ENCODE measurements at regions not wholly inside any gene's neighbourhood (a gene's known extent, or its start where the extent isn't known, plus 50 kb on each side); places are given as distances from the start of the nearest gene placed in this dataset.

DNA sequence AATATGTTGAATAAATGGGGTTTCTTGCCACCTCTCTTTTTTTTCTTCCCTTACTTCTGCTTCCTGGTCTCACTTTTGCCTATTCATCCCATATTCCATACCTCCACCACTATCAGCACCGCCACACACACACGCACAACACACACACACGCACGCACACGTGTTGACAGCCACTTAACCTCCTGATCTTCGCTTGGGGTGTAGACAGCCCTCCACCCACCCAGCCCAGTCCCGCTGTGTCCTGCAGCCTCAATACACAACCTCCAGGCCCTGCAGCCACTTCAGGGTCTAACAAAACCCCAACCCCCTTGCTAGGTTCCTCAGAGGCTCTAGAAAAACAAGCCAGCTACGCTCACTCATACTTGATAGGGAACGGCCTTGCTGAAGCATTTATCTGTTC lies 72.3 kb downstream of the LINC00237 start:
- Mint-ChIP-seq H3K36me3 (ENCODE audit: low read depth) (no peaks in the 10 kb centered on the region), H3K27ac (no peak overlapping the region), H3K4me1 (no peaks in the 10 kb centered on the region), H3K9me3 (no peaks in the 10 kb centered on the region), H3K4me3 (no peak overlapping the region), H3K27me3 (peaks cover 32% of the 10 kb centered on the region)
- no peak for ATAC-seq (replicated peaks)

DNA sequence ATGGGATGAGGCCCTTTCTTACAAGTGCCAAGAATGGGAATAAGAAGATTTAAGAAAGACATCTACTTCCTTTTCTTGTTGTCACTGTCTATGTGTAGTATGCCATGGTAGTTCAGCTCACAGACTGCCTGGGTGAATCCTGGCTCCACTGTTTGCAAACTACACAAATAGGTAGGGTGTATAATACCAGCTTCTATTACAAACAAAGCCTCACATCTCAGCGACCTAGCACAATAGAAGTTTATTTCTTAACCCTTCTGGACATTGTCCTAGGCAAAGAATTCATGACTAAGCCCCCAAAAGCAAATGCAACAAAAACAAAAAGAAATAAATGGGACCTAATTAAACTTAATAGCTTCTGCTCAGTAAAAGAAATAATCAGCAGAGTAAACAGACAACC lies 74.5 kb downstream of the LINC00237 start:
- Mint-ChIP-seq H3K36me3 (ENCODE audit: low read depth) (no peaks in the 10 kb centered on the region), H3K27ac (no peak overlapping the region), H3K4me1 (no peaks in the 10 kb centered on the region), H3K4me3 (no peak overlapping the region), H3K9me3 (no peaks in the 10 kb centered on the region), H3K27me3 (peaks cover 35% of the 10 kb centered on the region)
- ATAC-seq (replicated peaks) = no peak

DNA sequence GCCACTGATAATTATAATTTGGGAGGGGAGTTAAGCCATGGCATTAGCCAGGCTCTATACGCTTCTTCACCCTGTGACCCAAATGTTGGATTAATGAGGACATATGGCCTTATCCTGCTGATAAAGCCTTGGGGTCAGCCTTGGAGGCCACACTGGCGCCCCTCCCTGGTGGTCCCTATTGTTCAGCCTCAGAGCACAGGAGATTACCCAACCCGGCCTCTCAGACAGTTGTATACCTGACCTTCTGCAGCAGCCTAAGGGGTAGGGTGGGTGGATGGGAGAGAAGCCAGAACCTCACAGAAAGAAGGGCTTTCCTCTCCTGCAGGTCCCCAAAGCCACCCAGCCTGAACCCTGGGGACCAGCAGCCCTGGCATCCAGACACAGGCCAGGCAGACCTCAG lies 76.8 kb downstream of the LINC00237 start:
- H3K4me3 Mint-ChIP-seq = no peak overlapping the region
- no peak for ATAC-seq (replicated peaks)
- no peaks in the 10 kb centered on the region for H3K4me1 Mint-ChIP-seq
- no peaks in the 10 kb centered on the region for H3K36me3 Mint-ChIP-seq (ENCODE audit: low read depth)
- no peak overlapping the region for H3K27ac Mint-ChIP-seq
- H3K27me3 Mint-ChIP-seq = peaks cover 35% of the 10 kb centered on the region
- H3K9me3 Mint-ChIP-seq = no peaks in the 10 kb centered on the region

DNA sequence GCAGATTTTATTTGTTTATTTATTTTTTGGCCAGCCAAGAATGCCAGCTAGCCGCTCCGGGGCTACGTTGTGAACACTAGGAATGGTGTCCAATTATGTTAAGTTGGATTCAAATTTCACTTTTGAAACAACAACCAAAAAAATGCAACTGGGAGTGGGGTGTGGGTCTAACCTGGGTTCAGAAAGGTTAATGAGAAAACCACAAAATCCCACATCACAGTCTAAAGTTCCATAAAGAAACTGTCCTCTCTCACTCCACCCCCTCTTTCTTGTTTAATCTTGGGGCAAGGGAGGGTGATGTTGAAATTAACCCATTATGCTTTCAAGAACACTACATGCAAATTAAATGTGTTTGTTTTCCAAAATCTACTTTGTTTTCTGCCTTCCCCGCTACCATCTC lies 77.2 kb downstream of the LINC00237 start:
- ATAC-seq (replicated peaks) = no peak
- no peak overlapping the region for H3K27ac Mint-ChIP-seq
- no peak overlapping the region for H3K4me3 Mint-ChIP-seq
- H3K27me3 Mint-ChIP-seq = peaks cover 35% of the 10 kb centered on the region
- H3K4me1 Mint-ChIP-seq = no peaks in the 10 kb centered on the region
- no peaks in the 10 kb centered on the region for H3K9me3 Mint-ChIP-seq
- H3K36me3 Mint-ChIP-seq (ENCODE audit: low read depth) = no peaks in the 10 kb centered on the region

DNA sequence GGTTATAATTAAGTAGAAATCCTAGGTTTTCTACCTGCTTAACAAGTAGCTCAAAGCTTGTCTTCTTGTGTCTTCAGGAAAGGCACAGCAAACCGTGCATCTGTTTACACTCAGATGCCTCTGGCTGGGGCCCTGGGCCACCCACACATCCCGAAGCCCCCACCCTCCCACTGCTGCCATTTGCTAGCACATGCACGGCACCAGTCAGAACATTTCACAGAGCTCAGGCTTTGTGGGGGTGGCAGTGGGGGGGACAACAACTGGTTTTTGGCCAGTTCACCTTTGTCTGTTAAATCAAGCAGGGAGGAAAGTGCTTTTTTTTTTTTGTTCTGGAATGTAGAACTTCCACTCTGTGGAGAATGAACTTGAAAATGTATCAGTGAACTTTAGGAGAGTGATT lies 77.7 kb downstream of the LINC00237 start:
- Mint-ChIP-seq H3K36me3 (ENCODE audit: low read depth) (no peaks in the 10 kb centered on the region), H3K27ac (no peak overlapping the region), H3K4me1 (no peaks in the 10 kb centered on the region), H3K4me3 (no peak overlapping the region), H3K9me3 (no peaks in the 10 kb centered on the region), H3K27me3 (peaks cover 36% of the 10 kb centered on the region)
- no peak for ATAC-seq (replicated peaks)

DNA sequence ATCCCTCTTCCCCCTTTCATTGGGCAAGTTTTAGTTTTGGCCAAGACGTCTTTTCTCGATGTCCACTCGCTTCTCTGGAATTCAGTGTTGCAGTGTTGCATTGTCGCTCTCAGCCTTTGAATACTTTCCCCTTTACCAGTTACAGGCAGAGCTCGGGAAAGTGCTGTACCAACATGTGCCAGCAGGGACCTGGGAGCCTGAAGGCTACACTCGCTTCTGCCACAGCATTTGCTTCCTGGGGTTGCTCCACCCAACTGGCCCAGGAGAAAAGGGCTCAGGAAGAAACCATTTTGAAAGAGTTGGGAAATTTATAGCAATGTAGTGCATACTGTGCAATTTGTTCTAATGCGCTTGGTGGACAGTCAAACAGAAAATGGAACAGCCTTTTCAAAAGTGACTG lies 78.6 kb downstream of the LINC00237 start:
- H3K36me3 Mint-ChIP-seq (ENCODE audit: low read depth) = no peaks in the 10 kb centered on the region
- peaks cover 35% of the 10 kb centered on the region for H3K27me3 Mint-ChIP-seq
- no peak for ATAC-seq (replicated peaks)
- H3K4me3 Mint-ChIP-seq = no peak overlapping the region
- no peaks in the 10 kb centered on the region for H3K4me1 Mint-ChIP-seq
- no peaks in the 10 kb centered on the region for H3K9me3 Mint-ChIP-seq
- H3K27ac Mint-ChIP-seq = no peak overlapping the region

DNA sequence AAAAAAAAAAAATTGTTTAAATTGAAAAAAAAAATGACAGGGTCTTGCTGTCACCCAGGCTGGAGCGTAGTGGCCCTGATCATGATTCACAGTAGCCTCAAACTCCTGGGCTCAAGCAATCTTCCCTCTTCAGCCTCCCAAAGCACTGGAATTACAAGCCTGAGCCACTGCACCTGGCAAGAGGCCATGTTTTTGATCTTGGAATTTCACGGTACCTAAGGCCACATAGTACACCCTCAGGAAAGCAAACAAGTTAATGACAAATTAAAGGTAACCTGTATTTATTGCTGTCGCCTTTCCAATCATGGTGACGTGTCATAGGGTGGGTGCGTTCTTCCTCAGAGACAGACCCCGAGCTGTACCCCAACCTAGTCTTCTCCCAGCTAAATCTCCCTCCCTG lies 79.2 kb downstream of the LINC00237 start:
- Mint-ChIP-seq H3K36me3 (ENCODE audit: low read depth) (no peaks in the 10 kb centered on the region), H3K4me1 (no peaks in the 10 kb centered on the region), H3K9me3 (no peaks in the 10 kb centered on the region), H3K4me3 (no peak overlapping the region), H3K27me3 (peaks cover 32% of the 10 kb centered on the region), H3K27ac (no peak overlapping the region)
- no peak for ATAC-seq (replicated peaks)

DNA sequence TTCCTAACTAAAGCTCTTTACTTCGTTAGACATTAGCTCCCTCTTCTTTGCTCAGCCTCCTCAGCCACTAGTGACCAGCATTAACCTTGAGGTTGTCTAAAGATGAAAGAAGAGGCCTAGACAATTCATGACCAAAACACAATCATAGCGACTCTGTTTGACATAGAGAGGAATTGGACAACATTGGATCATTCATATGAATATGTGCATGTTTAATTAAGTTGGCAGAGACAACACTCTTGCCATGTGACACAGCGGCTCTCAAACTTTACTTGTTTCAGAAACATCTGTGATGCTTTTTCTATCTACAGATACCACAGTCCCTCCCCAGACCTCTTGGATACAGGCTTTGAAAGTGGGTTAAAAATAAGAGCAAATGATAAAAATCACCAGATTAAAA lies 81.7 kb downstream of the LINC00237 start:
- no peak overlapping the region for H3K27ac Mint-ChIP-seq
- peaks cover 36% of the 10 kb centered on the region for H3K27me3 Mint-ChIP-seq
- no peaks in the 10 kb centered on the region for H3K36me3 Mint-ChIP-seq (ENCODE audit: low read depth)
- H3K4me3 Mint-ChIP-seq = no peak overlapping the region
- H3K9me3 Mint-ChIP-seq = no peaks in the 10 kb centered on the region
- no peak for ATAC-seq (replicated peaks)
- H3K4me1 Mint-ChIP-seq = no peaks in the 10 kb centered on the region

DNA sequence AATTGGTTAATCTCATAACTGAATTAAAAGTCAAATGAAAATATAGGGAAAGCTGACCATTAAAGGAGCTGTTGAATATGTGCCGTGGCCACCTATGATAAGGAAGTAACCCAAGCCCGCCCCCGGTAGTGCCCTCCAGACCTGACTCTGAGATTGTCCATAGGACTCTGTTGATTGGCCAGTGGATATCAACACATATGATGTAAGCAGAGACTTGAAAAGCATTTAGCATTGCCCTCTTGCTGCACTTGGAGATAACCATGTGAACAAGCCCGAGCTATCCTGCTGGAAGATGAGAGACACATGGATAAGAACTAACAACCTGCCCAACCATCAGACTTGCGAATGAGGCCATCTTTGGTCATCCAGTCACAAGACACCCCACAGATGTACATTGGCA lies 83.2 kb downstream of the LINC00237 start:
- Mint-ChIP-seq H3K27me3 (peaks cover 44% of the 10 kb centered on the region), H3K4me1 (no peaks in the 10 kb centered on the region), H3K4me3 (no peak overlapping the region), H3K27ac (no peak overlapping the region), H3K36me3 (ENCODE audit: low read depth) (no peaks in the 10 kb centered on the region), H3K9me3 (no peaks in the 10 kb centered on the region)
- ATAC-seq (replicated peaks) = no peak

DNA sequence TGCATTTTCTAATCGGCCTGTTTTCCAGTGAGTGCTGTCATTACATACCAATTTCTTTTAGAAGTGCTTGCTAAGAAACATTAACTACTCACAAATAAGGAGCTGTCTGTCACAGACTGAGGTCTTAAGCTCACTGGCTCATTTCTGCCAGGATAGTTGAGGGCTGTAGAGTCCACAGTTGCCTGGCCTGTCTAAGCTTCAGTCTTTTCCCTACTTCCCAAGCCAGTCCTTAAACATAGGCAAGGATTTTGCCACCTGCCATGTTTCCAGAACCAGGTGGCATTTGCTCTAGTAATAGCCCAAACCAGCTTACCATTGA lies 84.7 kb downstream of the LINC00237 start:
- ATAC-seq (replicated peaks) = no peak
- Mint-ChIP-seq H3K27me3 (peaks cover 47% of the 10 kb centered on the region), H3K4me1 (no peaks in the 10 kb centered on the region)

DNA sequence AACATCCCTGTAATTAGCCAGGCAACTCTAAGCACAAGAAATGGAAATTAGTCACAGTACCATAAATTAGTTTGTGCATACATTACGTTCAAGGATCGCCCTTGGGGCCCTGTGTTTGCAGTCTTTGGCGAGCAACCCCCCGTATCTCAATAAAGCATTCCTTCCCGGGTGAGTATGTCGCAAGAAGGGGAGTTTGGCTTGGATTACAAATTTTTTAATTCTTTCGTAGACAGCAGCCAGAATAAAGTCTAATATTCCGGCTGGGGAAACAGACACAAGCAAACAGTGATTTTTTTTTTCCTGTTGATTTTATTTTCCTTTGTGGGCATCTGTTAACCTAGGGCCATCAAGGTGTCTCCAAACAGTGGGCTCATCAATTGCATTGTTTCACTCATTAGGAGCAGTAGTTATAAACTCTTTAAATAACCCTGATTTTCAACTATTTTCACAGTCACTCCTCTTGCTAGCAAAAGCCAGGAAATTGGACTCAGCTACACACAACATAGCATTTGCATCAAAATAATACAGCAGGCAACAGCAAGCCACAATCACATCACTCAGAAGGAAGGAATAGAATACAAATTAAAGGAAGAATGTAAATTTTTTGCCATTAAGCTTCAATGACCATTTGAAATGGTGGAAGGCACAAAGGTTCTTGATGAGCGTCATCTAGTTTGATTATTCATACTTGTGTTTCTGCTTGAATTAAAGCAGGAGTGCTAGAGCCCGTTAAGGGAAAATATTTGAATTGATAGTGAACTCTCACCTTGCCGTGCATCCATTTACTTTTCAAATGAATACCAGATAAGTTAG lies 85.3 kb downstream of the LINC00237 start:
- Mint-ChIP-seq H3K4me3 (no peak overlapping the region), H3K27ac (no peak overlapping the region), H3K36me3 (ENCODE audit: low read depth) (no peaks in the 10 kb centered on the region), H3K4me1 (no peaks in the 10 kb centered on the region), H3K27me3 (peaks cover 50% of the 10 kb centered on the region), H3K9me3 (no peaks in the 10 kb centered on the region)
- no peak for ATAC-seq (replicated peaks)

More for the DNA sequence above, 84.7 kb downstream of the LINC00237 start:
- no peaks in the 10 kb centered on the region for H3K36me3 Mint-ChIP-seq (ENCODE audit: low read depth)
- no peak overlapping the region for H3K4me3 Mint-ChIP-seq
- no peaks in the 10 kb centered on the region for H3K9me3 Mint-ChIP-seq
- H3K27ac Mint-ChIP-seq = no peak overlapping the region

DNA sequence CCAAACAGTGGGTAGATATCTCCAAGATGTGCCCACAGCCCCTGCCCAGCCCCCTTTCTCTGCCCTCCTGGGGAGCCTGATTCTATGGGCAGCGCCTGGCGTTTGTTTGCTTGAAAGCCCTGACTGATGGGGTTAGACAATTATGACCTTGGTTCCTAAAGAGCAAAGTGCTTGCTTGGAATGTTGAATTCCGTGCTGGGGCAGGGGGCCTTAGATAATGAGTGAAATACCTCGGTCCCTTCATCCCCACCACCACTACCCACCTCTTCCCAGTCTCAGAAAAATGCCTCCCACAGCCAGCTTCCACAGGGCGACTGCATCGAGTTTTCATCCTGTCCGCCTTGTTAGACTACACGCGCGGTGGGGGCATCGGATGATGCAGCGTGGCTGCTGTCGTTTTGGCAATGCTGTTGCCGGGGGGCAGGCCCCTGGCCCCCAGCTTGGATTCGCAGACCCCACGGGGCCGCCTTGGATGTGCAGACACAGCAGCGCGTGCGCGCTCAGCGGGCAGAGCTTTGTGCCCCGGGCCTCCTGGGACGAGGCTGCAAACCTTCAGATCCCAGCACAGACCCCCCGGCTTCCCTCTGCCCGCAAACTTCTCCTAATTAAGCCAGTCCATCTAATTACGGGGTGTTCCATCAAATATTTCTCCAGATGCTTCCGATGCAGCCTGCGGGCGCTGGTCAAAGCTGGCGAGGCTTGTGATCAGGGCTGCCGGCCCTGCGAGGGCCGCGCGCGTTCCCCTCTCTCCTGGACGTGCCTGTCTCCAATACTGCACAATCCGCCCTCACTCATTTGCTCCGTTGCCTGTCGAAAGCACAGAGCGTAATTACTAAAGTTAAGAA lies 86.1 kb downstream of the LINC00237 start:
- Mint-ChIP-seq H3K4me1 (no peaks in the 10 kb centered on the region), H3K27me3 (peaks cover 47% of the 10 kb centered on the region), H3K9me3 (no peaks in the 10 kb centered on the region), H3K36me3 (ENCODE audit: low read depth) (no peaks in the 10 kb centered on the region), H3K27ac (no peak overlapping the region), H3K4me3 (no peak overlapping the region)
- ATAC-seq (replicated peaks) = no peak

DNA sequence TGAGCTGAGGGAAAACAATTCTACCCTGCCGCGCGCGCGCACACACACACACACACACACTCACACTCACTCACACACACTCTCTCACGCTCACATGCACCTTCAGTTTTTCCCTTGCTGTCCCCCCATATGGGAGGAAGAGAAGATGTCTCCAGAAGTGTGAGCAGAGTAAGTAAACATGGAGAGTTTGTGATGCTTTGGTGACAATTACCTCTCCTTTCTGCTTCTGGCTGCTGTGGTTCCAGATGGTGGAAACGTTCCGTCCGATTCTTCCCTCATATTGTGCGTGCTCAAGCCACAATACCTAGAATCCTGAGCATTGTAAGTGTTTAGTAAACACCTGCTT lies 86.7 kb downstream of the LINC00237 start:
- Mint-ChIP-seq H3K27me3 (peaks cover 45% of the 10 kb centered on the region), H3K4me3 (no peak overlapping the region), H3K27ac (no peak overlapping the region), H3K4me1 (no peaks in the 10 kb centered on the region), H3K36me3 (ENCODE audit: low read depth) (no peaks in the 10 kb centered on the region), H3K9me3 (no peaks in the 10 kb centered on the region)
- no peak for ATAC-seq (replicated peaks)

DNA sequence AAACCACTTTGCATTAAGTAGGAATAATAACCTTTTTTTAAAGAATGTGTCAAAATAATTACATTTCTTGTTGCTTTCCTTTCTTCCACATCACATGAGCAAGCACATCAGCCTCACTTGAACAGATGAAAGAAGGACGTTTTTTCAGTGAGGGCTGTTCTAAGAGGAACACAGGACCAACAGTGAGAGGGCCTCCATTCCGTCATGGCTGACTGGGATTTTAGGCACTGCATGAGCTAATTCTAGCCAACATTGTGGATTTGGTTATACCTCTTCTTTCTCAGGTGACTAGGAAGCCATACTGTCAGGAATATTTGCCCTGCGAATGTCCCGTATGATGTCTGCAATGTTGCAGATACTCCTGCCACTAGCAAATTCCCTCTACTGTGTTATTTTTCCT lies 87.6 kb downstream of the LINC00237 start:
- no peak overlapping the region for H3K4me3 Mint-ChIP-seq
- H3K27me3 Mint-ChIP-seq = peaks cover 42% of the 10 kb centered on the region
- no peak for ATAC-seq (replicated peaks)
- H3K9me3 Mint-ChIP-seq = no peaks in the 10 kb centered on the region
- H3K4me1 Mint-ChIP-seq = no peaks in the 10 kb centered on the region
- H3K36me3 Mint-ChIP-seq (ENCODE audit: low read depth) = no peaks in the 10 kb centered on the region
- no peak overlapping the region for H3K27ac Mint-ChIP-seq

DNA sequence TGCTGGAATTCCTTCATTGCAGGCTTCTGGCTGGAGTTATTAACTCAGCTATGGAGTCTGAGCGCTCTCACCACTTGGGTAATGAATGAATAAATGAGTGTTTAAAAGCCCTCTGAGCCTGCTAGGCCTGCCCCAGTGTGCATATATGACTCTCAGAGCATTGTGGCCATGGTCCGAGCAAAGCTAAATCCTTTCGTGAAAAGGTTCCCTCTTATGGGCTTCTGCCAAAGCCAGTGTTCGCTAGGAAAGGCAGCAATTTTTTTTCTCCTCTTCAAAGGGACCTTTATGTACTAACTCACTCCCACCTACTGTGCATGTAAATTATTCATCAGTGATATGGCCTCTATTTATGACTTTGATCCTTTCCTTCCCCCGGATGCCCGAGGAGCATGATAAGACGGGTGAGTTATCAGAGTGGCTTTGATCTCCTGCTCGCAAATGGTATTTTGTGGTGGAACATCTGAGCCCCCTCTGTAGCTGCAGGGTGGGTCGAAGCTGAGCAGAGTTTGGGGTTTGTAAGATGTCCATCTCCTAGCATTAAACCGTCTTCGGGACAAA lies 88.6 kb downstream of the LINC00237 start:
- no peaks in the 10 kb centered on the region for H3K4me1 Mint-ChIP-seq

More for the DNA sequence above, 88.6 kb downstream of the LINC00237 start:
- H3K4me3 Mint-ChIP-seq = no peak overlapping the region
- no peaks in the 10 kb centered on the region for H3K9me3 Mint-ChIP-seq
- peaks cover 45% of the 10 kb centered on the region for H3K27me3 Mint-ChIP-seq
- H3K27ac Mint-ChIP-seq = no peak overlapping the region
- no peak for ATAC-seq (replicated peaks)
- no peaks in the 10 kb centered on the region for H3K36me3 Mint-ChIP-seq (ENCODE audit: low read depth)

Data from activated T-helper 17 cell treated with anti-CD3 and anti-CD28 coated beads, Interleukin-2, amount 50 U/mL, for 72 hours (primary cell).